Heart left ventricle (tissue), 16 donors: ENCODE measurements at regions not wholly inside any gene's neighbourhood (a gene's known extent, or its start where the extent isn't known, plus 50 kb on each side); places are given as distances from the start of the nearest gene placed in this dataset.
"Not testable (repeated sequence)": the region's sequence is repeated elsewhere in the genome, so short reads cannot be mapped to it uniquely, and the experiment has no call there.

Experiments used
- ATAC-seq, 4 donors: fragments of 200-7000 bp; cut with Tn5 transposase; one replicate each; pipeline ENCODE4 v1.9.1; 2020 to 2022; ENCODE audit warnings: moderate library complexity in 4 of 4, mild to moderate bottlenecking in 3 of 4, moderate number of reproducible peaks in 1 of 4
- DNase-seq, 5 donors: peaks; one replicate each; pipeline ENCODE4 v3.0.0-alpha.2; 2020
- H3K27ac ChIP-seq, 12 donors: fragments of 200-600 bp; sonication (generic) in 4 of 12; one replicate each; pipeline versions ENCODE4 v1.5.0 to v1.8.0; 2016 to 2022; ENCODE audit warnings: mild to moderate bottlenecking in 2 of 12
- H3K27me3 ChIP-seq, 9 donors: fragments of 200-600 bp; sonication (generic) in 2 of 9; one replicate each; pipeline versions ENCODE4 v1.5.1 to v1.8.0; 2016 to 2022; ENCODE audit warnings: mild to moderate bottlenecking in 3 of 9
- H3K36me3 ChIP-seq, 9 donors: fragments of 200-600 bp; sonication (generic) in 2 of 9; one replicate each; pipeline versions ENCODE4 v1.5.0 to v1.8.0; 2018 to 2022; ENCODE audit warnings: mild to moderate bottlenecking in 2 of 9
- H3K4me1 ChIP-seq, 12 donors: fragments of 200-600 bp; sonication (generic) in 4 of 12; one replicate each; pipeline versions ENCODE4 v1.5.0 to v1.8.0; 2016 to 2022; ENCODE audit warnings: mild to moderate bottlenecking in 3 of 12
- H3K4me3 ChIP-seq, 12 donors: fragments of 200-600 bp; sonication (generic) in 4 of 12; one replicate each; pipeline versions ENCODE4 v1.5.0 to v1.8.0; 2017 to 2022; ENCODE audit warnings: mild to moderate bottlenecking in 9 of 12, moderate library complexity in 4 of 12
- H3K9me3 ChIP-seq, 12 donors: fragments of 200-600 bp; sonication (generic) in 4 of 12; one replicate each; pipeline versions ENCODE4 v1.5.0 to v1.8.0; 2016 to 2022; ENCODE audit warnings: mild to moderate bottlenecking in 1 of 12
- WGBS, 4 donors: extraction: QIAGEN DNeasy Blood & Tissue Kit in 2 of 4; methylation state at CpG; one replicate each; pipeline versions ENCODE4 v1.1.5 to v1.1.7; 2013 to 2018; 5-methylcytosine and 5-hydroxymethylcytosine counted together
- intact Hi-C, 10 donors: fragments of 100-400 bp; cut with DNase I; formaldehyde crosslinking; loops; one replicate each; pipeline versions ENCODE4 v1.11.1 to v1.14.2; 2022
- donor health status: ischemic (EF 13 %, LVEDD 7.1; RV severe dilation, severe dysfunction).
- donor health status: healthy with polysubstance abuse.
- donor health status: DM: no; HTN: yes; CAD: no.
- donor health status: DM: no; HTN: no; CAD: no.
- donor health status: ischemic (EF 25% LVEDD 6.9; RV normal size, moderate dysfunction).
- donor health status: ischemic (EF 25% LVEDD 5.7; RV mildly dilated, moderate dysfunction).
- donor health status: healthy.
- donor health status: DM: yes; HTN: yes; CAD: no.
- donor health status: ischemic (EF 35%, LVEDD 5.7; RV mildly dilated, moderate dysfunction).
- donor health status: nonischemic (EF 11% LVEDD 7.7; RV severe dilation, severe dysfunction).
- donor health status: DM: yes; HTN: yes; CAD: no.
- donor health status: PGD.
- donor health status: ischemic (EF 29% LVEDD 5.4; RV normal size, mild dysfunction).
- donor health status: nonischemic (EF 23%, LVEDD 6.1; RV moderate dilation, normal function).

- H3K9me3 ChIP-seq, H3K4me1 ChIP-seq, H3K36me3 ChIP-seq, H3K27ac ChIP-seq, DNase-seq, ATAC-seq, H3K4me3 ChIP-seq, H3K27me3 ChIP-seq, intact Hi-C loops: not testable (repeated sequence)
- WGBS, 4 donors, result no CpG with 5 or more reads among the region's 7 CpGs
Measured at GRCh38 chr21:6579801-6580200, 3941.6 kb upstream of the TPTE start.
